ENCODE measurements at regions not wholly inside any gene's neighbourhood (a gene's known extent, or its start where the extent isn't known, plus 50 kb on each side); places are given as distances from the start of the nearest gene placed in this dataset.

DNA sequence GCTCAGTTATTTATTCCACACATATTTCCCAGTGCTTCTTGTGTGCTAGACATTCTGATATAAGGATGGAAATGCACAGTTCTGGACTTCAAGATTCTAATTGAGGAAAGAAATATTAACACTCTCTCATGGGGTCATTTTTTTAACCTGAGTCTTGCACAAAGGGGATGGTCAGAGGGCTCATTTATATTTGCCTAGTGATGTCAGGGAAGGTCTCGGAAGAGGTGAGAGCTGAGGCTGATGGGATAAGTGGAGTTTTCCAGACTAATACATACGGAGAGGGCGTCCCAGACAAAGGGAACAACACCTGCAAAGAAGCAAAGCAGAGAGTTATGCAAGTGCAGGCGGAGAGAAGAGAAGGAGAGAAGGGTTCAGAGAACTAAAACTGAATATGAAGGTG, 1304.6 kb upstream of the TENM4 start:
- TF ChIP-seq CTCF (IDR thresholded peaks at IDR 0.05; ENCODE audit: control extremely low read depth in 1 of 3, insufficient read depth in 1 of 3, low read depth in 1 of 3, low read length in 3 of 3) (no peak), EZH2 (IDR thresholded peaks at IDR 0.05; ENCODE audit: low read depth, low read length, severe bottlenecking) (no peak), JUN (IDR thresholded peaks at IDR 0.05; ENCODE audit: low read depth, low read length) (no peak), POLR2A (IDR thresholded peaks at IDR 0.05; ENCODE audit: control extremely low read depth in 1 of 2, low read depth in 2 of 2, low read length in 2 of 2) (no peak), GABPA (IDR thresholded peaks at IDR 0.05; ENCODE audit: borderline replicate concordance, insufficient read depth, low read length) (no peak)

Measured in H1 (cell line).